A549 (cell line): ENCODE measurements at regions not wholly inside any gene's neighbourhood (a gene's known extent, or its start where the extent isn't known, plus 50 kb on each side); places are given as distances from the start of the nearest gene placed in this dataset.

ENCODE experiments used
- ATAC-seq, 2 experiments: fragments of 200-7000 bp in 1 of 2; fragments of >200 bp in 1 of 2; cut with Nextera tagmentation in 1 of 2; cut with Tn5 transposase in 1 of 2; 3 replicates each; pipeline versions ENCODE4 v1.8.0 to v1.9.1; 2018 to 2020; ENCODE audit warnings: mild to moderate bottlenecking in 1 of 2, moderate library complexity in 1 of 2
- CTCF ChIA-PET: fragments of 300-600 bp; sonication (Branson Sonifier 250); formaldehyde crosslinking; extraction: SDS; loops from one replicate; lab custom pipeline; 2021; ENCODE audit warnings: antibody characterized with exemption, inconsistent platforms; lab: Yijun Ruan, JAX
- POLR2A ChIA-PET: fragments of 350-600 bp; formaldehyde crosslinking; extraction: SDS; loops from one replicate; lab custom pipeline; 2021; ENCODE audit warnings: antibody characterized with exemption, inconsistent platforms; lab: Yijun Ruan, JAX
- DNase-seq, 2 experiments: peaks; one replicate each; pipeline versions ENCODE4 v3.0.0 to v3.0.0-alpha.2; 2011 to 2016; ENCODE audit warnings: low read depth in 1 of 2, low spot score in 1 of 2
- FAIRE-seq: peaks from 2 replicates; lab custom pipeline; 2011; peaks lifted over from hg19 to GRCh38; lab: Jason Lieb, UNC
- H3K27ac ChIP-seq, 2 experiments: fragments of >200 bp; sonication (Bioruptor Twin); formaldehyde crosslinking; 3 replicates each; pipeline ENCODE4 v1.5.1; 2016 to 2017
- H3K4me1 ChIP-seq: fragments of >200 bp; sonication (Bioruptor Twin); formaldehyde crosslinking; 3 replicates; pipeline ENCODE4 v1.6.1; 2016
- H3K4me2 ChIP-seq: fragments of >200 bp; sonication (Bioruptor Twin); formaldehyde crosslinking; 3 replicates; pipeline ENCODE4 v1.6.1; 2016
- H3K4me3 ChIP-seq: fragments of >200 bp; sonication (Bioruptor Twin); formaldehyde crosslinking; 3 replicates; pipeline ENCODE4 v1.5.1; 2016
- H3K9me3 ChIP-seq: fragments of >200 bp; sonication (Bioruptor Twin); formaldehyde crosslinking; 3 replicates; pipeline ENCODE4 v1.6.1; 2016
- CBX8 ChIP-seq: fragments of 200-600 bp; sonication (generic); IDR thresholded peaks from 2 replicates; pipeline ENCODE4 v1.6.1; 2016
- EHMT2 ChIP-seq: fragments of 200-600 bp; sonication (generic); IDR thresholded peaks from 2 replicates; pipeline ENCODE4 v1.6.1; 2016; ENCODE audit warnings: antibody characterized with exemption, low read depth, mild to moderate bottlenecking, moderate library complexity
- ESRRA ChIP-seq: fragments of 150-350 bp; IDR thresholded peaks from 2 replicates; pipeline ENCODE4 v1.6.1; 2014; ENCODE audit warnings: mild to moderate bottlenecking, low read length, borderline replicate concordance
- HOXA7 ChIP-seq: fragments of 250-450 bp; sonication (Bioruptor Pico); IDR thresholded peaks from 2 replicates; pipeline ENCODE4 v1.5.0; 2020; ENCODE audit warnings: mild to moderate bottlenecking, moderate library complexity
- JUNB ChIP-seq: fragments of >200 bp; sonication (Bioruptor Twin); formaldehyde crosslinking; IDR thresholded peaks from 2 replicates; pipeline ENCODE4 v1.6.1; 2016
- MYC ChIP-seq: IDR thresholded peaks from 2 replicates; pipeline ENCODE4 v1.6.1; 2012; ENCODE audit warnings: mild to moderate bottlenecking, inconsistent platforms, low read length, improper control_type of control experiment, borderline replicate concordance
- NFE2L2 ChIP-seq: fragments of 150-350 bp; conservative IDR thresholded peaks from 2 replicates; pipeline ENCODE4 v1.6.1; 2014; ENCODE audit warnings: low read length
- POLR2A ChIP-seq: IDR thresholded peaks from 2 replicates; pipeline ENCODE4 v1.6.1; 2012; ENCODE audit warnings: mild to moderate bottlenecking, low read length
- POLR2AphosphoS2 ChIP-seq: conservative IDR thresholded peaks from 2 replicates; pipeline ENCODE4 v1.6.1; 2012; ENCODE audit warnings: low read length, improper control_type of control experiment, inconsistent platforms
- RARB ChIP-seq: fragments of 250-450 bp; sonication (Bioruptor Pico); IDR thresholded peaks from 2 replicates; pipeline ENCODE4 v1.8.0; 2021; ENCODE audit warnings: mild to moderate bottlenecking, moderate library complexity
- REST ChIP-seq: fragments of 200-600 bp; sonication (generic); IDR thresholded peaks from 2 replicates; pipeline ENCODE4 v1.6.1; 2016; ENCODE audit warnings: antibody characterized with exemption, mild to moderate bottlenecking, moderate library complexity
- USF2 ChIP-seq: fragments of 450-650 bp; IDR thresholded peaks from 2 replicates; pipeline ENCODE4 v1.6.1; 2014; ENCODE audit warnings: antibody characterized with exemption
- ZNF302 ChIP-seq: fragments of 250-450 bp; sonication (Bioruptor Pico); IDR thresholded peaks from 2 replicates; pipeline ENCODE4 v1.9.0; 2021; ENCODE audit warnings: inconsistent platforms, mild to moderate bottlenecking, moderate library complexity
- ZSCAN20 ChIP-seq: fragments of 250-450 bp; sonication (Bioruptor Pico); IDR thresholded peaks from 2 replicates; pipeline ENCODE4 v1.8.0; 2022; ENCODE audit warnings: mild to moderate bottlenecking, moderate library complexity
- WGBS: methylation state at CpG from one replicate; pipeline ENCODE4 v1.1.6; 2017; ENCODE audit errors: missing lambda C conversion rate; 5-methylcytosine and 5-hydroxymethylcytosine counted together
- TF ChIP-seq, protein P1 (sequence below): fragments of >200 bp; sonication (Bioruptor Twin); formaldehyde crosslinking; IDR thresholded peaks from 2 replicates; pipeline ENCODE4 v1.6.1; 2016
- TF ChIP-seq, protein P2 (sequence below): fragments of 250-450 bp; sonication (Bioruptor Pico); IDR thresholded peaks from 2 replicates; pipeline ENCODE4 v1.5.0; 2021; ENCODE audit warnings: mild to moderate bottlenecking, moderate library complexity, borderline replicate concordance

DNA sequence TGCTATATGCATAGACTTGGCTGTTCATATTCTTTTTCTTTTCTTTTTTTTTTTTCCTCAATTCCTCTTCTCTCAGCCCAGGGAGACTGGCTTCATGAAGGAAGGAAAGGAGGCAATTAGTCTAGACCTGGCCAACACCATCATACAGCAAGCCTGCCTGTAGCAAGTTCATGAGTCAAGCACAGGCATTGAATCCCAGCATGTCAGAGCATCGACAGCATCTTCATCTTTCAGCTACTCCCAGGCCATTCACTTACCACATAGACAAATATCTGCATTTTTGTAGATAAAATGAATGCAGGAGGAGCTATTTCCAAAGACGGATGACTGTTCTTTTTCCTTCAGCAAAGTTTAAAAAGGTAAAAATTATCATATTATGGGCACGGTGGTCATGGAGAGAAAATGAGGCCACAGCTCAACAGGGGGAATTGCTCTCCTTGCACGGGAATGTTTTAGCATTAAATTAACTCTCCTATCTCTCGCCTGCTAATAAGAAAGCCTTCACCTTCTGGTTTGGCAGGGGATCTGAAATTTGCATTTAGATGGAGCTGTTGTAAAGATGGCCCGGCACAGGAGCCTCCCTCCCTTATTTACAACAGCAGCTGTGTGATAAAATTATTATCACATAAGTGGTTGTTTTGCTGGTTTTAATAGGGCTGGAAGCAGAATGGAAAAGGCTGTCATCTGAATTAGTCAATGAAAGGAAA, 626.5 kb upstream of the AUTS2 start:
- ATAC-seq, result no peak
- Histone ChIP-seq H3K27ac (no peak overlapping the region), H3K9me3 (no peaks in the 10 kb centered on the region), H3K4me1 (no peaks in the 10 kb centered on the region), H3K4me3 (no peak overlapping the region), H3K4me2 (no peak overlapping the region)
- no peak for TF ChIP-seq POLR2AphosphoS2
- TF ChIP-seq POLR2A, result no peak
- POLR2A ChIA-PET, result no interaction called here
- CTCF ChIA-PET, result interaction anchor here (1.5 kb wide), 1 partner anchor 13 kb away, joined by 5 read pairs; no protein-coding TSS in a partner anchor
- no peak for FAIRE-seq
- DNase-seq, result no peak
- 64% methylated on average over 6 of the region's 6 CpGs for WGBS

- Histone ChIP-seq H3K4me2 (no peak overlapping the region), H3K4me3 (no peak overlapping the region), H3K27ac (0 out of 6 replicates have a peak overlapping the region, but pooled peaks of 1 of the 2 experiments have one; percentile 9), H3K4me1 (peaks cover 14% of the 10 kb centered on the region), H3K9me3 (no peaks in the 10 kb centered on the region)
- ChIA-PET POLR2A (no interaction called here), CTCF (interaction anchor here (0.6 to 1.9 kb wide), 2 partner anchors 14 to 1968 kb away, joined by 3 to 5 read pairs; no protein-coding TSS in a partner anchor)
- 74% methylated on average over 14 of the region's 14 CpGs for WGBS
- DNase-seq (no peak), ATAC-seq (no peak), FAIRE-seq (no peak)
- TF ChIP-seq MYC (no peak), CBX8 (no peak), HOXA7 (CRISPR knock-in tag) (no peak), ZSCAN20 (CRISPR knock-in tag) (no peak), EHMT2 (no peak), JUNB (no peak), ESRRA (no peak), REST (no peak), POLR2AphosphoS2 (no peak), USF2 (no peak), NFE2L2 (no peak)
- TF ChIP-seq, protein P1, sequence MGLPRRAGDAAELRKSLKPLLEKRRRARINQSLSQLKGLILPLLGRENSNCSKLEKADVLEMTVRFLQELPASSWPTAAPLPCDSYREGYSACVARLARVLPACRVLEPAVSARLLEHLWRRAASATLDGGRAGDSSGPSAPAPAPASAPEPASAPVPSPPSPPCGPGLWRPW, result no peak
Measured at GRCh38 chr7:68977385-68978055, 620.8 kb upstream of the AUTS2 start.

DNA sequence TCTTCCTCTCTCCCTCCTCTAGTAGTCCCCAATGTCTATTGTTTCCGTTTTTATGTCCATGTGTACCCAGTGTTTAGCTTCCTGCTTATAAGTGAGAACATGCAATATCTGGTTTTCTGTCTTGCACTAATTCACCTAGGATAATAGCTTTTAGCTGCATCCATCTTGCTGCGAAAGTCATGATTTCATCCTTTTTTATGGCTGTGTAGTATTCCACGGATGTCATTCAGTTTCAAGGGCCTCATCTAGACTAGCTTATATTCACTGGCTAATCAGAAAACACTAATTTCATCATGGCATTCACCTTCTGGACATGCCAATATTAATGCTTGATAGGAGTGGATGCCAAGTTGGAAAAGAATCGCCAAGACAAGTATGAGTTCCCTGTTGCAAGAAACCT, 619.6 kb upstream of the AUTS2 start:
- TF ChIP-seq ZNF302 (CRISPR knock-in tag) (no peak), RARB (no peak)
- TF ChIP-seq, protein P2, sequence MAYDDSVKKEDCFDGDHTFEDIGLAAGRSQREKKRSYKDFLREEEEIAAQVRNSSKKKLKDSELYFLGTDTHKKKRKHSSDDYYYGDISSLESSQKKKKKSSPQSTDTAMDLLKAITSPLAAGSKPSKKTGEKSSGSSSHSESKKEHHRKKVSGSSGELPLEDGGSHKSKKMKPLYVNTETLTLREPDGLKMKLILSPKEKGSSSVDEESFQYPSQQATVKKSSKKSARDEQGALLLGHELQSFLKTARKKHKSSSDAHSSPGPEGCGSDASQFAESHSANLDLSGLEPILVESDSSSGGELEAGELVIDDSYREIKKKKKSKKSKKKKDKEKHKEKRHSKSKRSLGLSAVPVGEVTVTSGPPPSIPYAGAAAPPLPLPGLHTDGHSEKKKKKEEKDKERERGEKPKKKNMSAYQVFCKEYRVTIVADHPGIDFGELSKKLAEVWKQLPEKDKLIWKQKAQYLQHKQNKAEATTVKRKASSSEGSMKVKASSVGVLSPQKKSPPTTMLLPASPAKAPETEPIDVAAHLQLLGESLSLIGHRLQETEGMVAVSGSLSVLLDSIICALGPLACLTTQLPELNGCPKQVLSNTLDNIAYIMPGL (CRISPR knock-in tag), result no peak
- no peak overlapping the region for H3K4me3 ChIP-seq
- peaks cover 14% of the 10 kb centered on the region for H3K4me1 ChIP-seq
- DNase-seq (no peak), ATAC-seq (no peak), FAIRE-seq (no peak)
- no peaks in the 10 kb centered on the region for H3K9me3 ChIP-seq
- WGBS, result 79% methylated on average over 4 of the region's 4 CpGs
- no peak overlapping the region for H3K4me2 ChIP-seq
- H3K27ac ChIP-seq, result no peak overlapping the region
- POLR2A ChIA-PET, result no interaction called here
- CTCF ChIA-PET, result interaction anchor here (1.9 kb wide), 1 partner anchor 12 kb away, joined by 5 read pairs; no protein-coding TSS in a partner anchor
